GM19023 (cell line): ENCODE measurements at regions not wholly inside any gene's neighbourhood (a gene's known extent, or its start where the extent isn't known, plus 50 kb on each side); places are given as distances from the start of the nearest gene placed in this dataset.
"Not testable (repeated sequence)": the region's sequence is repeated elsewhere in the genome, so short reads cannot be mapped to it uniquely, and the experiment has no call there.

Experiments used
- ATAC-seq: cut with Tn5 transposase; IDR thresholded peaks from one replicate; pipeline ENCODE4 v1.9.1; 2021; ENCODE audit warnings: mild to moderate bottlenecking, moderate library complexity; ENCODE audit not compliant: unreplicated experiment

- no peak for ATAC-seq
Observed at GRCh38 chr18:59038295-59039039, 101.2 kb upstream of the SEC11C start.

DNA sequence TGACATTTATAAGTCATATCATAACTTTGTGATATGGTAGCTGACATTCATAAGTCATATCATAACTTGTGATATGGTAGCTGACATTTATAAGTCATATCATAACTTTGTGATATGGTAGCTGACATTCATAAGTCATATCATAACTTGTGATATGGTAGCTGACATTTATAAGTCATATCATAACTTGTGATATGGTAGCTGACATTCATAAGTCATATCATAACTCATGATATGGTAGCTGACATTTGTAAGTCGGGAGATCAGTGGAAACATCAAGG, 100.7 kb upstream of the SEC11C start:
- ATAC-seq = not testable (repeated sequence)

DNA sequence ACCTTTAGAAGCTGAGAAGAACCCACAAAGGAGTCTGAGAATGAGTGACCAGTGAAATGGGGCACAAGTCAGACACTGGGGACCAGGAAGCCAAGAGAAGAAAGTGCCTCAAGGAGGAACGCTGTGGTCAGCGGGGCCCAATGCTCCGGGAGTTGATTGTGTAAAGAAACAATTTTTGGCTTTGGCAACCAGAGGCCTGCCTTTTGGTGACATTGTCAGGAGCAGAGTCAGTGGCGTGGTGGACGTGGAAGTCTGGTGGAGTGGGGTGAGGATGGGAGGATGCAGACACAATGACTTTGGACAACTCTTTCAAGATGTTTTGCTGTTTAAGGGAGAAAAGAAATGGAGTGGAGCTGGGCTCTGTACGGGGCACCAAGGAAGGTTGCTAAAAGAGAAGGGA, 100.2 kb upstream of the SEC11C start:
- no peak for ATAC-seq

DNA sequence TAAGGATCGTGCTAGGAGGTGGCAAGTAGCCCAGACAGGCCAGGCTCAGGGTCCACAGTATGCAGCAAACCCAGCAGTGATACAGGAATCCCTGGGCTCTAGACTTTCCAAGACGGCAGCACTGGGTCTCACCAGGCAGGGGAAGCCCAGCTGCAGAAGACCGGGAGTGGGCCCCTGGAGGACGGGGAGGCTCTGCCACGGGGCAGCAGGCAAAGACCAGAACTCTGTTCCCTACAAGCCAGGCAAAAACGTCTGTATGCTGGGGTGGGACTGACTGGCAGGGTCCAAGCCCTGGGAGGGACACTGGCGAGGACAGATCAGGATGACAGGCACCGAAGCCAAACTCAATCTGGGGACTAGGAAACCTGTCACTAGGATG, 98.9 kb upstream of the SEC11C start:
- no peak for ATAC-seq

GRCh38 chr18:59041296-59041695, 98.4 kb upstream of the SEC11C start:
- ATAC-seq = no peak

DNA sequence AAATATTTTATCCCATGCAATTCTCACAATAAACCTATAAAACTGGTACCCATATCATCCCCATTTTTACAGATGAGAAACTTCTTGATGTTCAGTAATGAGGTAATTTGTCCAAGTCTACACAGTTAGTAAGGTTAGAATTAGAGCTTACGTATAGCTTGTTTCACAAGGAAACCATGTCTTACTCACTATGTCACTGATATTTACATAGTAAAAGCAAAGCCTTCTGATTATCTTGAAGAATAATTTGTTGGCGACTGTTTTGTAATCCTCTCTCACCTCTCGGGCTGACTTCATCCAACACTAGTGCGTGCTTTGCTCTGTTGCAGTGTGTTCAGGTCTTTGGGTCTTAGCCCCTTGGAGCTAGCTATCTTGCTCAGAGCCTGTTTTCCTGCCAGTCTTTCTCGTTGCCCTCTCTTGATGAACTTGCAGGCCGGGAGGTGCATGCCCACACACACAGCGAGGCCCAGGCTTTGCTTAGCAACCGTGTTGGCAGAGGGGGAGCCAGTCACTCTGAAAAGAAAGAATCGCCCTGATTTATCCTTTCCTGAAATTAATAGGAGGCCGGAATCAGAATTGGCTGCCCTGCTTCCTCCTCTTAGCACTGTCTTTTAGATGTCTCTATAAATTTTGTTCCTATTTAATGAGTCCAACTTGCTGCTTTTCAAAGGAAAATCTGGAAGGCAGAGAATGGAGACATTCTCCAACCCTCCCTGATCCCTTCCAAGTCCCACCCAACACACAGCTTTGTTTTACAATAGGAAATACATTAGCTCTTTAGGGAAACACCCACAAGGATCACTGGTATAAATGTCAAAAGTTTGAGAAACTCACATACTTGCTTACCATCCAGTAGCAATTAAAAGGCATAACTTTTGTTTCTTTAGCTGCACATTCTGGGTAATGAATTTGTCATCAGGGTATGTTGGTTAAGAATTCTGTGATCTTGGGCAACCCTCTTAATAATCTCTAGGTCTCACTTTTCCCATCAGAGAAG, 97.6 kb upstream of the SEC11C start:
- ATAC-seq = no peak

- no peak for ATAC-seq
Observed at GRCh38 chr18:59044855-59045254, 94.8 kb upstream of the SEC11C start.

DNA sequence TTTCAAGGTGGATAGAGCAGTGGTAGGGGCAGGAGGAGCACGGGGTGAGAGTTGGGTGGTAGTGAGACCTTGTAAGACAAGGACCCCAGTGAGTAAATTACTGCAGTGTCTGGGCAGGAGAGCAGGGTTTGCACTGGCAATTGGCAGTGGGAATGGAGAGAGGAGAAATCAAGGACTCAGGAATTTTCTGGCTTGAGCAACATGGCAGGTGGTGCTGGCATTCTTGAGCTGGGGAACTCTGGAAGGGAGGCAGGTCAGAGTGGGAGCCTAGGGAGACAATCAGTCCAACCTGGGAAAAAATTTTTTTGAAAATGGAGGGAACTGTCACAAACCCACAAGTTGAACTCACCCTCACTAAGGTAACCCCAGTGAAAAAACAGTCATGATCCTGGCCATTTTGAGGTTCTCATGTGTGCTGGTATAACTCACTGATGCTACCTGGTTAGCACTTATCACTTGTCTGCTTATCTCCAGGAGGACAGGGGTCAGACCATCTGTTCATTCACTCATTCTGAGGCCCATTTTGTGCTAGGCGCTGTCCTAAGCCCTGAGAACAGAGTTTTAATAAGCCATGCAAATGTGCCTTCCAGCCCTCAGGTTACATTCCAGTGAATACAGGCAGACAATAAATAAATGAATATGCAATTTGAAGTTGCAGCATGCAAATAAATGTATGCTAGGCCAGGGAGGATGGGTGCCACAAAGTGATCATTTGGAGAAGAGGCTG, 92.2 kb upstream of the SEC11C start:
- ATAC-seq = no peak

GRCh38 chr18:59048048-59048363, 91.7 kb upstream of the SEC11C start:
- no peak for ATAC-seq

- no peak for ATAC-seq
Observed at GRCh38 chr18:59048378-59048777, 91.3 kb upstream of the SEC11C start.

- ATAC-seq = no peak
Observed at GRCh38 chr18:59049721-59050660, 89.7 kb upstream of the SEC11C start.

GRCh38 chr18:59050661-59051057, 89.0 kb upstream of the SEC11C start:
- ATAC-seq = no peak

GRCh38 chr18:59051470-59052165, 88.1 kb upstream of the SEC11C start:
- ATAC-seq = no peak

GRCh38 chr18:59052965-59053820, 86.5 kb upstream of the SEC11C start:
- ATAC-seq = no peak

- ATAC-seq = no peak
Observed at GRCh38 chr18:59054496-59055287, 85.0 kb upstream of the SEC11C start.

- no peak for ATAC-seq
Observed at GRCh38 chr18:59055345-59056032, 84.2 kb upstream of the SEC11C start.

DNA sequence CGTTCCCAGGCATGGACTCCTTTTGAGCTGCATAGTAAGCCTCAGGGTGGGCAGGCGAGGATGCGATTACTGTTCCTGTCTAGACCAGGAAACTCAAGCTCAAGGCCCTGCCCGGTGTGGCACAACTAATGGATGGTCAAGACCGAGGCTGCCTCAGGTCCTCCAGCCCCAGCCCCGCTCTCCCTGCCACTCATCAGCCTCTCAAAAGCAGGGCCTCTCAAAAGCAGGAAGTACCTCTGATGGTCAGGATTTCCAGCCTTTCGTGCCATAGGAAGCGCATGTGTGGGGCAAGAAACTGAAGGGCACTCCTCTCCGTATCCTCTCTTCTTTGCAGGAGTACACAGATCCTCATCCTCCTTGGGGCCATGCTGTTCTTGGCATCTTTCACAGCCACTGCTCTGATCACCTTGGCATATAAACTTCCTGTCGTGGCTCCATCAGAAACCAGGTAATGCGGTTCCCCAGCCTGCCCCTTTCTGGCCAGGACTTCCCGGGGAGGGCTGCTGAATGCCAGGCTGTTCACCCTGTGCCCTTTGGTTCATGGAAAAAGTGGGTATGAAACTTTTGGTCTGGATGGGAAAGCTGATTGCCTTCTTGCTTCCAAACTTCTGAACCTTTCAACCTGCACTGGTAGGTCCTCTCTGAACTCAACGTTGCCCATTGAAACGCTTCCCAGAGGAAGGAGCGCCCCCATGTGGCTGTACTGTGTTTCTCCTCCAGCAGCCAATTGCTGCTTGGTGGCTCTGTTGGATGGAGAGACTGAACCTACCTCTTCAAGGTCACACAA, 82.8 kb upstream of the SEC11C start:
- ATAC-seq = no peak
